ENCODE measurements at regions not wholly inside any gene's neighbourhood (a gene's known extent, or its start where the extent isn't known, plus 50 kb on each side); places are given as distances from the start of the nearest gene placed in this dataset.
"Not testable (repeated sequence)": the region's sequence is repeated elsewhere in the genome, so short reads cannot be mapped to it uniquely, and the experiment has no call there.

DNA sequence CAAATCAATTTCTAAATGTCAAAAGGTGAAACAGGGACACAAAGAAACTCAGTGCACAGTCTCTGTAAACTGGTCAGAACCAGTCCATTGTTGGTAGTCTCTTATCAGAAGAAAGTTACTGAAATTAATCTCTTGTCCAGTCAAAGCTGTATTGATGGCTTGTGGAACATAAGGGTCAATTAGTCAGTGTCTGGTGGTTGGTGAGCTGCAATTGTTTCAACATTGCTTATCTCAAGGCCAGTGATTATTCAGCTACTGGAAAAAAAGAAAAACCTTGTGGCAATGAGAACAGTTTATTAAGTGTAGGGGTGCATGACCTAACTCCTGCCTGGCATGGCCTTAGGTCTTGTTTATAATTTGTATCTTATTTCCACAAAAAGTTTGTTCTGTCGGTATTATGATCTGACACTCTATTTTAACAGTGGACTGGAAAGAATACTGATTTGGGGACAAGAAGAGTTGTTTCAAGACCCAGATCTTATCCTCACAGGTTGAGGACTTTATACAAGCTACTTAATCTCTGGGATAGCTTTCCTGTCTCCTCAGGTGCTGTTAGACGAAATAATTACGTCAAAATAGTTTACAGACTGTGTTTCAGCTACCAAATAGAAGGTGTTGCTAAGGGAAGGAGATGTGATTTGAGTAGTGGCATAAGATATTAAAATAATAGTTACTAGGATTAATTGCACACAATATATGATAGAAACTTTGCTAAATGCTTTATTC is 520.0 kb upstream of the IRAK1BP1 start:
- no peak for FAIRE-seq
- TF ChIP-seq PAX5 (IDR thresholded peaks at IDR 0.05; ENCODE audit: insufficient read depth, low read length, severe bottlenecking) = no peak
- TF ChIP-seq POLR2AphosphoS5 (IDR thresholded peaks at IDR 0.05; ENCODE audit: low read depth, low read length) = no peak
- no peak for TF ChIP-seq SPI1 (IDR thresholded peaks at IDR 0.05; ENCODE audit: low read depth, low read length)
- no peak for TF ChIP-seq TAF1 (IDR thresholded peaks at IDR 0.05; ENCODE audit: low read depth, low read length)
- no peak for TF ChIP-seq POU2F2 (IDR thresholded peaks at IDR 0.05; ENCODE audit: low read depth, low read length)
- no peak for TF ChIP-seq POLR2A (IDR thresholded peaks at IDR 0.05; ENCODE audit: low read depth, low read length)
- DNase-seq (ENCODE audit: insufficient read length, low spot score) = no peak

DNA sequence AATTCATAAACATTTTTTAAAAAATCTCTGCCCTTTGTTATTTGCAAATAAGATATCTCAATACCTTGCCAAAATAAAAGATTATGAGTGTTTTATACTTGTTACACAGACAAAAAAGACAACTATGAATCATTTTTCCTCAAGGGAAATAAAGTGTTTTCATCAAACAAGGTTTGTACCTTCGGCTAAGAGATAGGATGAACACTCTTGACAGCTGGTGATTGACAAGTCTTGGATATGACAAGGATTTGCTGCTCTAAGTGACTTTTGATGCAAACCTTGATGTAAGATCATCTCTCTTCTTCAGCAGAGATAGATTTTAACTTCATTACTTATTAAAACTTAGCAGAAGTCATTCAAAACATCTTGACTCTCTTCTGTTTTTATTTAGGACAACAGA is 514.3 kb upstream of the IRAK1BP1 start:
- DNase-seq (ENCODE audit: insufficient read length, low spot score) (no peak), FAIRE-seq (no peak)
- TF ChIP-seq TAF1 (IDR thresholded peaks at IDR 0.05; ENCODE audit: low read depth, low read length) (no peak), SPI1 (IDR thresholded peaks at IDR 0.05; ENCODE audit: low read depth, low read length) (no peak), POLR2AphosphoS5 (IDR thresholded peaks at IDR 0.05; ENCODE audit: low read depth, low read length) (no peak), PAX5 (IDR thresholded peaks at IDR 0.05; ENCODE audit: insufficient read depth, low read length, severe bottlenecking) (no peak)

- FAIRE-seq = no peak
These were observed 503.7 kb upstream of the IRAK1BP1 start for GRCh38 chr6:78363688-78364087.

GRCh38 chr6:78365473-78365872 is 501.9 kb upstream of the IRAK1BP1 start:
- TF ChIP-seq POLR2A (IDR thresholded peaks at IDR 0.05; ENCODE audit: low read depth, low read length) = no peak
- no peak for TF ChIP-seq TAF1 (IDR thresholded peaks at IDR 0.05; ENCODE audit: low read depth, low read length)
- TF ChIP-seq POU2F2 (IDR thresholded peaks at IDR 0.05; ENCODE audit: low read depth, low read length) = no peak
- TF ChIP-seq POLR2AphosphoS5 (IDR thresholded peaks at IDR 0.05; ENCODE audit: low read depth, low read length) = no peak
- TF ChIP-seq PAX5 (IDR thresholded peaks at IDR 0.05; ENCODE audit: insufficient read depth, low read length, severe bottlenecking) = no peak
- no peak for TF ChIP-seq SPI1 (IDR thresholded peaks at IDR 0.05; ENCODE audit: low read depth, low read length)
- no peak for DNase-seq (ENCODE audit: insufficient read length, low spot score)
- no peak for FAIRE-seq

More at GRCh38 chr6:78363688-78364087, 503.7 kb upstream of the IRAK1BP1 start:
- no peak for TF ChIP-seq SPI1 (IDR thresholded peaks at IDR 0.05; ENCODE audit: low read depth, low read length)
- TF ChIP-seq POLR2A (IDR thresholded peaks at IDR 0.05; ENCODE audit: low read depth, low read length) = no peak
- TF ChIP-seq POLR2AphosphoS5 (IDR thresholded peaks at IDR 0.05; ENCODE audit: low read depth, low read length) = no peak
- no peak for TF ChIP-seq POU2F2 (IDR thresholded peaks at IDR 0.05; ENCODE audit: low read depth, low read length)
- TF ChIP-seq PAX5 (IDR thresholded peaks at IDR 0.05; ENCODE audit: insufficient read depth, low read length, severe bottlenecking) = no peak
- no peak for TF ChIP-seq TAF1 (IDR thresholded peaks at IDR 0.05; ENCODE audit: low read depth, low read length)
- no peak for DNase-seq (ENCODE audit: insufficient read length, low spot score)

- no peak for FAIRE-seq
- no peak for TF ChIP-seq POLR2AphosphoS5 (IDR thresholded peaks at IDR 0.05; ENCODE audit: low read depth, low read length)
- no peak for TF ChIP-seq POU2F2 (IDR thresholded peaks at IDR 0.05; ENCODE audit: low read depth, low read length)
- TF ChIP-seq PAX5 (IDR thresholded peaks at IDR 0.05; ENCODE audit: insufficient read depth, low read length, severe bottlenecking) = no peak
- TF ChIP-seq POLR2A (IDR thresholded peaks at IDR 0.05; ENCODE audit: low read depth, low read length) = no peak
- no peak for TF ChIP-seq SPI1 (IDR thresholded peaks at IDR 0.05; ENCODE audit: low read depth, low read length)
- no peak for TF ChIP-seq TAF1 (IDR thresholded peaks at IDR 0.05; ENCODE audit: low read depth, low read length)
- DNase-seq (ENCODE audit: insufficient read length, low spot score) = no peak
These were observed 490.3 kb upstream of the IRAK1BP1 start for GRCh38 chr6:78377056-78377455.

- TF ChIP-seq TAF1 (IDR thresholded peaks at IDR 0.05; ENCODE audit: low read depth, low read length) (no peak), PAX5 (IDR thresholded peaks at IDR 0.05; ENCODE audit: insufficient read depth, low read length, severe bottlenecking) (no peak), SPI1 (IDR thresholded peaks at IDR 0.05; ENCODE audit: low read depth, low read length) (no peak), POLR2AphosphoS5 (IDR thresholded peaks at IDR 0.05; ENCODE audit: low read depth, low read length) (no peak), POLR2A (IDR thresholded peaks at IDR 0.05; ENCODE audit: low read depth, low read length) (no peak), POU2F2 (IDR thresholded peaks at IDR 0.05; ENCODE audit: low read depth, low read length) (no peak)
- no peak for FAIRE-seq
- no peak for DNase-seq (ENCODE audit: insufficient read length, low spot score)
These were observed 487.4 kb upstream of the IRAK1BP1 start for GRCh38 chr6:78379982-78380381.

- TF ChIP-seq POLR2AphosphoS5 (IDR thresholded peaks at IDR 0.05; ENCODE audit: low read depth, low read length) (no peak), POU2F2 (IDR thresholded peaks at IDR 0.05; ENCODE audit: low read depth, low read length) (no peak), PAX5 (IDR thresholded peaks at IDR 0.05; ENCODE audit: insufficient read depth, low read length, severe bottlenecking) (no peak), SPI1 (IDR thresholded peaks at IDR 0.05; ENCODE audit: low read depth, low read length) (no peak)
- FAIRE-seq (no peak), DNase-seq (ENCODE audit: insufficient read length, low spot score) (no peak)
These were observed 486.8 kb upstream of the IRAK1BP1 start for GRCh38 chr6:78380541-78380940.

DNA sequence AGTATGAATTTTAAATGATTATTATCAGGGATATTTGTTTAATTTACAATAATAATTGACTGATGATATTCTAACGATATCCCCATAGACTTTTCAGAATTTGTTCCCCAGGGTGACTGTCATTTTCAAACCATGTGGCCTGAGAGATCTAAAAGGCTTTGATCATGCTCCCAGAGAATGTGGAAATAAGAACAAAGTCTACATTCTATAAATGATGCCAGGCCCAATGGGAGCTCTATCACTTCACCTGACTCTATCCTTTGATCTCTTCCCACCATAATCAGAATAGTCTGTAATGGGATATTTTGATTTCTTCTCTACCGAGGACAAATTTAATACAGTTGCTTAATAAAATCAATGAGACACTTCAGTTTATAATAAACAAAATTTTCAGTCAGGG is 483.4 kb upstream of the IRAK1BP1 start:
- DNase-seq (ENCODE audit: insufficient read length, low spot score) (no peak), FAIRE-seq (no peak)
- no peak for TF ChIP-seq POLR2AphosphoS5 (IDR thresholded peaks at IDR 0.05; ENCODE audit: low read depth, low read length)
- no peak for TF ChIP-seq SPI1 (IDR thresholded peaks at IDR 0.05; ENCODE audit: low read depth, low read length)
- no peak for TF ChIP-seq TAF1 (IDR thresholded peaks at IDR 0.05; ENCODE audit: low read depth, low read length)
- TF ChIP-seq POLR2A (IDR thresholded peaks at IDR 0.05; ENCODE audit: low read depth, low read length) = no peak
- TF ChIP-seq PAX5 (IDR thresholded peaks at IDR 0.05; ENCODE audit: insufficient read depth, low read length, severe bottlenecking) = no peak
- TF ChIP-seq POU2F2 (IDR thresholded peaks at IDR 0.05; ENCODE audit: low read depth, low read length) = no peak

GRCh38 chr6:78386854-78387253 is 480.5 kb upstream of the IRAK1BP1 start:
- FAIRE-seq; DNase-seq (ENCODE audit: insufficient read length, low spot score): not testable (repeated sequence)

GRCh38 chr6:78390066-78390465 is 477.3 kb upstream of the IRAK1BP1 start:
- FAIRE-seq = no peak
- TF ChIP-seq POLR2AphosphoS5 (IDR thresholded peaks at IDR 0.05; ENCODE audit: low read depth, low read length) = no peak
- TF ChIP-seq POU2F2 (IDR thresholded peaks at IDR 0.05; ENCODE audit: low read depth, low read length) = no peak
- no peak for TF ChIP-seq TAF1 (IDR thresholded peaks at IDR 0.05; ENCODE audit: low read depth, low read length)
- no peak for TF ChIP-seq PAX5 (IDR thresholded peaks at IDR 0.05; ENCODE audit: insufficient read depth, low read length, severe bottlenecking)
- no peak for TF ChIP-seq POLR2A (IDR thresholded peaks at IDR 0.05; ENCODE audit: low read depth, low read length)
- no peak for TF ChIP-seq SPI1 (IDR thresholded peaks at IDR 0.05; ENCODE audit: low read depth, low read length)
- no peak for DNase-seq (ENCODE audit: insufficient read length, low spot score)
